H1 (cell line): ENCODE measurements at regions not wholly inside any gene's neighbourhood (a gene's known extent, or its start where the extent isn't known, plus 50 kb on each side); places are given as distances from the start of the nearest gene placed in this dataset.

ENCODE experiments used
- ATF2 ChIP-seq: IDR thresholded peaks from 2 replicates; pipeline ENCODE4 v1.6.1; 2012; ENCODE audit warnings: low read length, inconsistent platforms
- CHD7 ChIP-seq: fragments of 300-600 bp; sonication (generic); IDR thresholded peaks from 2 replicates; pipeline ENCODE4 v1.7.1; 2012; ENCODE audit warnings: low read length, moderate library complexity, mild to moderate bottlenecking, inconsistent platforms; ENCODE audit not compliant: insufficient replicate concordance
- FOSL1 ChIP-seq: IDR thresholded peaks from 2 replicates; pipeline ENCODE4 v1.6.1; 2011; ENCODE audit warnings: mild to moderate bottlenecking, low read depth, low read length, moderate library complexity; ENCODE audit not compliant: insufficient read depth
- GABPA ChIP-seq: IDR thresholded peaks from 2 replicates; pipeline ENCODE4 v1.6.1; 2011; ENCODE audit warnings: mild to moderate bottlenecking, low read length, moderate library complexity, borderline replicate concordance; ENCODE audit not compliant: insufficient read depth
- GTF2F1 ChIP-seq: IDR thresholded peaks from 2 replicates; pipeline ENCODE4 v1.6.1; 2012; ENCODE audit warnings: low read depth, low read length, improper control_type of control experiment, borderline replicate concordance
- RBBP5 ChIP-seq: IDR thresholded peaks from 2 replicates; pipeline ENCODE4 v1.7.1; 2012; ENCODE audit warnings: low read depth, mild to moderate bottlenecking, inconsistent platforms, low read length, moderate library complexity, borderline replicate concordance
- RNF2 ChIP-seq: fragments of 200-900, 300-1000 bp; sonication (generic); IDR thresholded peaks from 2 replicates; pipeline ENCODE4 v1.7.1; 2016; ENCODE audit warnings: borderline replicate concordance, low read depth, mild to moderate bottlenecking, antibody characterized with exemption, low read length; ENCODE audit not compliant: poor library complexity, severe bottlenecking; ENCODE audit errors: missing control alignments
- SIRT6 ChIP-seq: IDR thresholded peaks from one replicate; pipeline ENCODE4 v1.7.1; 2012; ENCODE audit warnings: low read length, inconsistent platforms
- TEAD4 ChIP-seq: IDR thresholded peaks from 2 replicates; pipeline ENCODE4 v1.6.1; 2012; ENCODE audit warnings: low read depth, low read length, inconsistent platforms, mixed read lengths

GRCh38 chr13:73321043-73321442, 262.2 kb downstream of the KLF5 start (continued):
- TF ChIP-seq CHD7: no peak
- TF ChIP-seq FOSL1: no peak
- TF ChIP-seq TEAD4: no peak
- no peak for TF ChIP-seq SIRT6
- no peak for TF ChIP-seq GTF2F1
- no peak for TF ChIP-seq RNF2
- no peak for TF ChIP-seq ATF2
- TF ChIP-seq GABPA: no peak
- no peak for TF ChIP-seq RBBP5
